NCI-H2196 treated with DMSO at 0.1 percent for 48 hours (cell line): ENCODE measurements at regions not wholly inside any gene's neighbourhood (a gene's known extent, or its start where the extent isn't known, plus 50 kb on each side); places are given as distances from the start of the nearest gene placed in this dataset.
"Not testable (repeated sequence)": the region's sequence is repeated elsewhere in the genome, so short reads cannot be mapped to it uniquely, and the experiment has no call there.

Experiments
- DNase-seq: peaks from one replicate; lab custom pipeline; 2025; ENCODE audit not compliant: unreplicated experiment; lab: John Stamatoyannopoulos, UW

DNA sequence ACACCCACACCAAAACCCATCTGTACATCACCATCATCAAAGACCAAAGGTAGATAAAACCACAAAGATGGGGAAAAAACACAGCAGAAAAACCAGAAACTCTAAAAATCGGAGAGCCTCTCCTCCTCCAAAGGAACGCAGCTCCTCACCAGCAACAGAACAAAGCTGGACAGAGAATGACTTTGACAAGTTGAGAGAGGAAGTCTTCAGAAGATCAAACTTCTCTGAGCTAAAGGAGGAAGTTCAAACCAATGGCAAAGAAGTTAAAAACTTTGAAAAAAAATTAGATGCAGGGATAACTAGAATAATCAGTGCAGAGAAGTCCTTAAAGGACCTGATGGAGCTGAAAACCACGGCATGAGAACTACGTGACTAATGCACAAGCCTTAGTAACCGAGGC is 247.5 kb upstream of the ERBB4 start:
- DNase-seq = not testable (repeated sequence)

GRCh38 chr2:212777020-212777491 is 238.5 kb upstream of the ERBB4 start:
- no peak for DNase-seq

DNA sequence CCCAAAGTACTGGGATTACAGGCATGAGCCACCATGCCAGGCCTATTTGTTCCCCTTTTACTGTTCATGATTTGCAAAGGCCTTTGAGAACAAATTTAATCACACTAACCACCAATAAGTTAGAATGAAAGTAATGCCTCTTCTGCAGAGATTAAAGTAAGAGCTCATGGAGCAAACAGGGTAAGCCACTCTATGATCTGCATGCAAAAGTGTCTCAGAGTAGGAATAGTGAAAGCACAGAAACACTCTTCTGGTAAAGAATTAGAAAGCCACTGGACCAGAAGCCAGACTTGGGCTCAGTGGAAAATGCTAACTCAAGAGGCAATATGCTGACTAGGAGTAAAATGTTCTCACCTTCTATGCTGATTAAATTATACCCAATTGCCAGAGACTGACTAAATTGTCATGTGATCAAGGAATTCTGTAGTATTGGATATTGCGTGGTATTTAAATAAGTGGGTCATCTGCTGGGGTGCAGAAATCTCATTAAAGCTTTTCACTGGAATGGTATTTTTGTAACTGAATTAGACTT is 235.3 kb upstream of the ERBB4 start:
- no peak for DNase-seq

- no peak for DNase-seq
These were observed 231.6 kb upstream of the ERBB4 start for GRCh38 chr2:212770240-212770639.

DNA sequence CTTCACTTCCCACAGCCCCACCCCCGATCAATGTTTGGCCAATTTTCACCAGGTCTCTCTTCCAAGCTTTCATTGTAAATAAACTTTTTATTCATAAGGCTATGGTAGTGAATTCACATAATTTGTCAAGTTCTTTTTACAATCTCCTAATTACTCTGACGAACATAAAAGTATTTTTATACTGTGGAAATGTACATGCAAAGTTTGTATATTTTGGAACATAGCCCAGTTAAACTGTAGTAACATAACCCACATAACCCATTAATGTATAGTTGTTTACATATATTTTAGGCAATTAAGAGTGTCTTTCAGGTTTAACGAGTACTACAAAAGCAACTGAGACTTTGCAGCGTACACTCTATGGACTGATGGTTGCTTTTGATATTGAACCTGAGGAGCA is 228.3 kb upstream of the ERBB4 start:
- DNase-seq = no peak

DNA sequence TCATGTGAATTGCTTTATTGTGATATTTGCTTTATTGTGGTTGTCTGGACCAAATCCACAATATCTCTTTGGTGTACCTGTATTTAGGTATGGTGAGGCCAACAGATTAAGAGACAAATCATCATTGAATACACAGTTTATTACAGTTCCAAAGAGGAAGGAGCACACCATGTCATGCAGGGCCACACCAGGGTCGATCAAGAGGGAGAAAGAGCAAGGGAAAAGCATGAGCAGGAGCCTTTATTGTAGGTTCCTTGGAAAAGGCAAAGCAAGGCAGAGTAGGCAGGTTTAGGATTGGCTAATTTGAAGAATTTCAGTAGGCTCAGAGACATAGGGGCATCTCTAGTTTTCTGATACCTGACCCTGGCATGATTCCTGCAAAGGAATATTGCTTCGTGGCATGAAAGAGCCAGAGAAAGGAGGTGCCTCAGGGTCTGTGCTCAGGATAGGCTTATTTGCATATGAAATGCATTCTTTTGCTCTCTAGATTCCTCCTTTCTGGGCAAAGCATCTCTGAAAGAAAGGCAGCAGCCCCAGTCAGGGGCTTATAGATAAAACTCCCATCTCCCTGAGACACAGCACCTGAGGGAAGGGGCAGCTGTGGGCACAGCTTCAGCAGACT is 214.2 kb upstream of the ERBB4 start:
- no peak for DNase-seq

DNA sequence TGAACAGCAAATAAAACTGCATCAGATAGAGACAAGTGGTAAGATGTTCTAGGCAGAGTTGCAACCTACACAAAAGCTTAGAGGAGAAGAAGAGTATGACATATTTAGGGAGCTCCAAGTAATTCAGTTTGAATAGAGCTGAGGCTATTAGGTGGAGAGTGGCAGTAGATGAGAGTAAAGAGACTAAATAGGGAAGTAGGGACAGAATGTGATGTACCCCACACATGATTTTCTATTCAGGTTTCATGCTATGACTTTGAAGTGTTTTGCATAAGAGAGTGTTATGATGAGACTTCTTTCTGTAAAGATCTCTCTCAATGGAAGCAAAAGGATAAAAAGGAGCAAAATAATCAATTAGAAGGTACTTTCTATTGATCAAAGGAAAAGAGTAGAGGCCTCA is 206.8 kb upstream of the ERBB4 start:
- no peak for DNase-seq

GRCh38 chr2:212737392-212738172 is 199.0 kb upstream of the ERBB4 start:
- DNase-seq = no peak

- no peak for DNase-seq
These were observed 197.8 kb upstream of the ERBB4 start for GRCh38 chr2:212736385-212736726.

- DNase-seq = no peak
These were observed 194.7 kb upstream of the ERBB4 start for GRCh38 chr2:212733273-212733672.

- no peak for DNase-seq
These were observed 194.3 kb upstream of the ERBB4 start for GRCh38 chr2:212732860-212733259.

DNA sequence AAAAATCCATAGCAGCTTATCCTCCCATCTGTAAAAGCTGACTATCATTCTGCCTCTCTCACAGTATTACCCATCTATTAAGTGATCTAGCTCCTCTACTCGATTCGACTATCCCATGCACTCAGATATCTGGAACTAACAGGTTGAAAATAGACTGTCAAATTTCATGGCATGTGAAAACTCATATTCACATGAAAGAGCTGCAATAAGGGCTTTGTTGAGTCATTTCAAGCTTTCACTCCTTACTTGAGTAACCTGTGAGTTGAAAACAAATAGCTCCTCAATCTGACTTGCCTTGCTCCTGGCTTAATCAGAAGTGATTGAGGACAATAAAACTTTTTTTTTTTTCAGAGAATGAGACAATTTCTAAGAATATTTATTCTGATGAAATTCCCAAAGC is 192.4 kb upstream of the ERBB4 start:
- DNase-seq = no peak

GRCh38 chr2:212728717-212729116 is 190.1 kb upstream of the ERBB4 start:
- no peak for DNase-seq

- DNase-seq = no peak
These were observed 189.1 kb upstream of the ERBB4 start for GRCh38 chr2:212727751-212728150.

DNA sequence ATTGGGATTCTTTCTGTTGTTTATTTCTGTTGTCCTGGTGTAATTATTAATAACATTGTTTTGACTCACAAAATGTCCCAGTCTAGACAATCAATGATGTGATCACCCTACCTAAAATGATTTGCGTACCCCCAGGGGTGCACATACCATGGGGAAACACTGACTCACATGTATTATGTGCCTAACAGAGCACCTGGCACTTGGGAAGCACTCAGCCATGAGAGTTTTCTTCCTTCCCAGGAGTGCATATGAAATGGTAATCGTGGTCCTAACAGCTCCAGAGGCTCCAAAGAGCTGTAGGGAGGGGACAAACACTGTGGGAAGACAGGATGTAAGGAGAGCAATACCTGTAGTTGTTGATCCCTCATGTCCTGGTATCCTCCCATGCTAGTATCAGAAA is 187.8 kb upstream of the ERBB4 start:
- no peak for DNase-seq

DNA sequence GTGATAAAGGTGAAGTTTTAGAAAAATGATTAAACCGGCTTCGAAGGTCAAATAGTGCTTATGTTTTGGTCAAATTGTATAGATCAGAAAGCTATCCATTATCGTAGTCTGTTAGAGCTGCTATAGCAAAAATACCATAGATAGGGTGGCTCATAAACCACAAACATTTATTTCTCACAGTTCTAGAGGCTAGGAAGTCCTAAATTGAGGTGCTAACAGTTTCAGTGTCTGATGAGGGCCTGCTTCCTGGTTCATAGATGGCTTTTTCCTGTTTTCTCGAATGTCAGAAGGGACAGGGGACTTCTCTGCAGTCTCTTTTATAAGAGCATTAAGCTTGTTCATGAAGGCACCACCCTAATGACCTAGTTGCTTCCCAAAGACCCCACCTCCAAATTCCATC is 186.6 kb upstream of the ERBB4 start:
- DNase-seq = no peak

DNA sequence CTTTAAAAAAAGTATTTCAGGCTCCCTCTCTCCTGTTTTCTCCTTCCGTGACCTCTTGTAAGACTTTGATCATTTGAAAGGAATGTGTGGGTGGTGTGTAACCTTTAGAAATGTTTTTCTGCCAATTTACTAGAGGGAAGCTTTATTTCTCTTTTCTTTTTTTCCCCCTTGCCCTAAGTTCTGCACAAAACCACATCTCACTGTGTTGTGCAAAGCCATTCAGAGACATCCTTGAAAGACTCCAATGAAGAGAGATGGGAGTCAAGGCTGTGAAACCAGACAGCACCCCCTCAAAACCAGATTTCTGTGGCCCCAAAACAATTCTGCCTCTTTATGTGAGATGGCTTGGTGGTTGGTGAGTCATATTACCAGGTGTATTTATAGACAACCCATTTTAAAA is 184.6 kb upstream of the ERBB4 start:
- DNase-seq = no peak

DNA sequence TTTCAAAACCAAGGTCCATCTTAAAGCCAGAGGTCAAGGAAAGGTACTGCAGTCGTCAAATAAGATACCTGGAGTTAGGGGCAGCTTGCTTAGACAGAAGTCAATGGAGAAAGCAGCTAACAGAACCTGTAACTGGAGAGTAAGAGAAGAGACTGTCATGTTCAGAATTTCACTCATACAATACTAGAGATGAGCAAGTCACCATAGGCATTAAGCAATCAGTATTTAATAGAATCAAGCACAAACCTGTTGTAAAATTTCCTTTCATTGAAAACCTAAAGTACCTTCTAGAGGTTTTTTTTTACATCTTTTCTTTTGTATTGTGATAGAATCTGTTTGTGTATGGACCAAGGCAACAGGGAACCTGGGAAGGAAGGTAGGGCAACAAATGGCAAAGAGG is 183.4 kb upstream of the ERBB4 start:
- no peak for DNase-seq

GRCh38 chr2:212721026-212721451 is 182.4 kb upstream of the ERBB4 start:
- DNase-seq = no peak

DNA sequence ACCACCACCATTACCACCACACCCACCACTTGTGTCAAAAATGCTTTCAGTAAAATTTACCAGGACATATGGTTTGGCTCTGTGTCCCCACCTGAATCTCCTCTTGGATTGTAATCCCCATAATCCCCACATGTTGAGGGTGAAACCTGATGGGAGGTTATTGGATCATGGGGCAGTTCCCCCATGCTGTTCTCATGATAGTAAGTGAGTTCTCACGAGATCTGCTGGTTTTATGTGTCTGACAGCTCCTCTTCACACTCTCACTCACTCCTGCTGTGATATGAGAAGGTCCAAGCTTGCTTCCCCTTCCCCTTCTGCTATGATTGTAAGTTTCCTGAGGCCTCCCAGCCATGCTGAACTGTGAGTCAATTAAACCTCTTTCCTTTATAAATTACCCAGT is 176.8 kb upstream of the ERBB4 start:
- DNase-seq = not testable (repeated sequence)

GRCh38 chr2:212713681-212714080 is 175.1 kb upstream of the ERBB4 start:
- no peak for DNase-seq

- DNase-seq = no peak
These were observed 174.4 kb upstream of the ERBB4 start for GRCh38 chr2:212712991-212713390.

DNA sequence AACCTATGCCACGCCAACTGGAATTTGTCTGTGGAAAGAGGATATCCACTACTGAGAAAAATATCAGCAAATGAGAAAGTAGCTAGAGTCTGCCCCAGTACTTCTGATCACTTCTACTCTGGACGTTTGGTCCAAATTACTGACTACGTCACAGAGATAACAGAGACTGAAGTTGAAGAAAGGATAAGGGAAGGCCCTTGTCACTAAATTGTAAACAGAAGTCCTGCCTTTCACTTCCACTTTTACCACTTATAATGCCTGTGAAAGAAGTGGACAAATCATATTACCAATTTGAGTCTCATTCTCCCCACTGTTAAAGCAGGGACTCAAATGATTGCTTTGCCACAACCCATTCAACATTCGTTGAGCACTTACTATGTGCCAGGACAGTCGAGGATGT is 173.9 kb upstream of the ERBB4 start:
- no peak for DNase-seq
